ENCODE measurements at regions not wholly inside any gene's neighbourhood (a gene's known extent, or its start where the extent isn't known, plus 50 kb on each side); places are given as distances from the start of the nearest gene placed in this dataset.
A peak's percentile ranks its signal among the peaks of the same experiment; 100 is the strongest.

DNA sequence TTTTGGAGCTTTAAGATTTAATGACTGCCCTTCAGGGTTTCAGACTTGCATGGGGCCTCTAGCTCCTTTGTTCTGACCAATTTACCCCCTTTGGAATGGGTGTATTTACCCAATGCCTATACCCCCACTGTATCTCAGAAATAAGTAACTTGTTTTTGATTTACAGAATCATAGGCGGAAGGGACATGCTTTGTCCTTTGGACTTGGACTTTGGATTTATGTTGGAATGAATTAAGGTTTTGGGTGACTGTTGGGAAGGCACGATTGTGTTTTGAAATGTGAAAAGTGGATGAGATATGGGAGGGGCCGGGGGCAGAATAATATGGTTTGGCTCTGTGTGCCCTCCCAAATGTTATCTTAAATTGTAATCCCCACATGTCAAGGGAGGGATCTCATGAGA lies 1824.7 kb downstream of the PCDH7 start:
- TF ChIP-seq, protein P1, sequence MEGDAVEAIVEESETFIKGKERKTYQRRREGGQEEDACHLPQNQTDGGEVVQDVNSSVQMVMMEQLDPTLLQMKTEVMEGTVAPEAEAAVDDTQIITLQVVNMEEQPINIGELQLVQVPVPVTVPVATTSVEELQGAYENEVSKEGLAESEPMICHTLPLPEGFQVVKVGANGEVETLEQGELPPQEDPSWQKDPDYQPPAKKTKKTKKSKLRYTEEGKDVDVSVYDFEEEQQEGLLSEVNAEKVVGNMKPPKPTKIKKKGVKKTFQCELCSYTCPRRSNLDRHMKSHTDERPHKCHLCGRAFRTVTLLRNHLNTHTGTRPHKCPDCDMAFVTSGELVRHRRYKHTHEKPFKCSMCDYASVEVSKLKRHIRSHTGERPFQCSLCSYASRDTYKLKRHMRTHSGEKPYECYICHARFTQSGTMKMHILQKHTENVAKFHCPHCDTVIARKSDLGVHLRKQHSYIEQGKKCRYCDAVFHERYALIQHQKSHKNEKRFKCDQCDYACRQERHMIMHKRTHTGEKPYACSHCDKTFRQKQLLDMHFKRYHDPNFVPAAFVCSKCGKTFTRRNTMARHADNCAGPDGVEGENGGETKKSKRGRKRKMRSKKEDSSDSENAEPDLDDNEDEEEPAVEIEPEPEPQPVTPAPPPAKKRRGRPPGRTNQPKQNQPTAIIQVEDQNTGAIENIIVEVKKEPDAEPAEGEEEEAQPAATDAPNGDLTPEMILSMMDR (IDR thresholded peaks at IDR 0.05; ENCODE audit: insufficient read depth, low read depth, low read length): no peak
- no peak overlapping the region for H3K4me3 ChIP-seq (ENCODE audit: low read depth, low read length)
- no peak for DNase-seq (ENCODE audit: low read depth)

DNA sequence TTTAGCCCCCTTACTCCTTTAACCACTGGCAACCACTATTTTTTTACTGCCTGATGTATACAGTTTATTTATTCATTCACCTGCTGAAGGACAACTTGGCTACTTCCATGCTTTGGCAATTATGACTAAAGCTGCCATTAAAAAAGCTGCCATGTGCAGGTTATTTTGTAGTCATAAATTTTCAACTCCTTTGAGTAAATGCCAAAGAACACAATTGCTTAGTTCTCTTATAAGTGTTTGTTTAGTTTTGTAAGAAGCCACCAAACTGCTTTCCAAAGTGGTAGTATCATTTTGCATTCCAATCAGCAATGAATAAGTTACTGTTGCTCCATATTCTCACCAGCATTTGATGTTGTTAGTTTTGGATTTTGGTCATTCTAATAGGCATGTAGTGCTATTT lies 1831.8 kb downstream of the PCDH7 start:
- TF ChIP-seq, protein P1 (IDR thresholded peaks at IDR 0.05; ENCODE audit: insufficient read depth, low read depth, low read length): no peak
- no peak for DNase-seq (ENCODE audit: low read depth)
- no peak overlapping the region for H3K4me3 ChIP-seq (ENCODE audit: low read depth, low read length)

DNA sequence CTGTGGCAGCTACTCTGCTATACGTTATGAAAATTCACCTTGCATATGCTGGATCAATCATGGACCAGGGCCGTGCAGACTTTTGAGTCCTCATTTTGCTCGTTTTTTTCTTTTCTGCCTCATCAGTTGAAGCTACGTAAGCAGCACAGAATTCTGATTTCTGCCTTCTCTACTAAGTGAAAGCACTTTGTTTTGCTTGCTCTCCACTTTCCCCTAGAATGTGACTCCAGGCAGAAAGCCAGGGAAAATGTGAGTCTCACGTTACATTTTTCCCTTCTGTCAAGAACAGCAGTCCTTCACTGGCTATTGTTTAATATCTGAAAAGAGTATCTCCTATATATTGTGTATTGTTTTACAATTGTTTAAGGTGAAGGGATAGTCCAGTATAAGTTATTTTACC lies 1840.1 kb downstream of the PCDH7 start:
- no peak overlapping the region for H3K4me3 ChIP-seq (ENCODE audit: low read depth, low read length)
- DNase-seq (ENCODE audit: low read depth): peak; percentile 0
- TF ChIP-seq, protein P1 (IDR thresholded peaks at IDR 0.05; ENCODE audit: insufficient read depth, low read depth, low read length): no peak

DNA sequence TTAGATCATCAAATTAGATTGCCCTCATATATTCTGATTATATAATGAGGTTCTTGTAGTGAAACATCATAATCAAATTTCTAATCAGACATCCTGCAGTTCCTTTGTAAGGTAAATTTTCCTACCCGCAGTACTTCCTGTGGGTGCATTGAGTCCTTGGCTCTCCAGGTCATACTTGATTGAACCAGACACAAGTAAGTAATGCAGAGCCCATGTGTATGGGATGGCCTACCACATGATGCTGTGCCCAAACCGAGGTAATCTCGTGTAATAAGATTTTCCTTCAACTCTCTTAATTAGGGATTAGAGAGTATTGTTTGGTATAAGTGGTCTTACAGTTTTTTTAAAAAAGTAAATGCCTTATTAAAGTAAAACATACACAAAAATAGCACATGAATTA lies 1841.8 kb downstream of the PCDH7 start:
- TF ChIP-seq, protein P1 (IDR thresholded peaks at IDR 0.05; ENCODE audit: insufficient read depth, low read depth, low read length): no peak
- H3K4me3 ChIP-seq (ENCODE audit: low read depth, low read length): no peak overlapping the region
- no peak for DNase-seq (ENCODE audit: low read depth)

DNA sequence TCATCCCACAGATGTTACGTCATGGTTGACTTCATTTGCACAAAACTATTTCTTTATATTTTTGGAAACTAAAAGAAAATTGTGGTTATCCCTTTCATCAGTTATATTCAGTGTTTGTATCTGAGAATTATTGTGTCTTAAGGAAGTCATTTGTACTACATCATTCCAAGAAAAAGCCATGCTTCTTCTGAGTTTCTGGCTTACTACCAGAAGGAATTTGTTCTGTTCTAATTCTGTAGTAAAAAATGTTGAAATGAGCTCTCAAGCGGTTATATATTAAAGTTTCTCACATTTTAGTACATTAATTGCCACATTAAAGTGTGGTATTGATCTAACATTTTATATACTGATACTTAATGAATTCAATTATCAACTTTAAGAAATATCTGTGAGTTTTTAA lies 1844.5 kb downstream of the PCDH7 start:
- DNase-seq (ENCODE audit: low read depth): no peak
- TF ChIP-seq, protein P1 (IDR thresholded peaks at IDR 0.05; ENCODE audit: insufficient read depth, low read depth, low read length): no peak
- H3K4me3 ChIP-seq (ENCODE audit: low read depth, low read length): no peak overlapping the region

DNA sequence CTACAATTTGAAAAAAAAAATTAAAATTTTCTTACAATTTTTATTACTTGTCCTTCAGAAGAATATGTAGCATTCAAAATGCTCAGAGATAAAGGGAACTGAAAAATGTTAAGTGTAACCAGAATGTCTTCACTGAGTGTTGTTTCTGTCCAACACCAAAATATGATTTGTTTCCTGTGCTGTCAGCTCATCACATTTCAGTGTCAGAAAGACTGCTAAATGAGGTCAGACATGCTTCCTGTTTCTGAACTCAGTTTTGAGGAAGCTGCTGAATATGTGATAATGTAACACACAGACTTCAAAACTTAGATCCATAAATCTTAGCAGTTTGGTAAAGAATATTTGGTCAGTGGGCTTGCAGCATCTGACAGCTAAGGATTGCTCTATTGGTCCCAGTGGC lies 1849.7 kb downstream of the PCDH7 start:
- no peak for DNase-seq (ENCODE audit: low read depth)
- TF ChIP-seq, protein P1 (IDR thresholded peaks at IDR 0.05; ENCODE audit: insufficient read depth, low read depth, low read length): no peak
- H3K4me3 ChIP-seq (ENCODE audit: low read depth, low read length): no peak overlapping the region

DNA sequence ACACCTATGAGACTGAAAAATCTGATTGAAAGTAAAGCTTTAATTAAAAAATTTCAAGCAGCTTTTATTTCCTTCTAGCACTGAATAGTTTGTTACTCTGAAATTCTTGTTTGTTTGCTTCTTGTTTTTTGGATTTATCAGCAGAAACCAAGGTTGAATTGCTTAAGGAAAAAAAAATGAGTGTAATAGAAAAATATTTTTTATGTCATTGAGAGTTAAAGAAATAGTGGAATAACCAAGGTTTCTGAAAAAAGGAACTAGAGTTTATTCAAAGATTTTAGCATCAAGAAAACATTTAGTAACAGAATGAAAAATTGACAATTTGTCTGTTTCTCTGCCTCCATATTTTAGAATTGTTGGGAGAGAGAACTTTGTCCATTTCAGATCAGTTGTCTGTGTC lies 1852.2 kb downstream of the PCDH7 start:
- TF ChIP-seq, protein P1 (IDR thresholded peaks at IDR 0.05; ENCODE audit: insufficient read depth, low read depth, low read length): no peak
- no peak overlapping the region for H3K4me3 ChIP-seq (ENCODE audit: low read depth, low read length)
- no peak for DNase-seq (ENCODE audit: low read depth)
